ENCODE measurements at regions not wholly inside any gene's neighbourhood (a gene's known extent, or its start where the extent isn't known, plus 50 kb on each side); places are given as distances from the start of the nearest gene placed in this dataset.
"Not testable (repeated sequence)": the region's sequence is repeated elsewhere in the genome, so short reads cannot be mapped to it uniquely, and the experiment has no call there.

GRCh38 chr22:49659924-49660315 is 167.8 kb downstream of the BRD1 start:
- no peak overlapping the region for H3K9ac ChIP-seq (ENCODE audit: low read length in 2 of 2)
- H3K27ac ChIP-seq (ENCODE audit: low read length): no peak overlapping the region
- no peaks in the 10 kb centered on the region for H3K9me3 ChIP-seq (ENCODE audit: control insufficient read depth in 2 of 2, low read length in 2 of 2)
- no peak overlapping the region for H3K4me3 ChIP-seq (ENCODE audit: low read length in 2 of 2)
- H3K27me3 ChIP-seq (ENCODE audit: control insufficient read depth in 1 of 2, insufficient read depth in 2 of 2, low read length in 2 of 2): peaks cover 5 to 18% of the 10 kb centered on the region in 2 donors
- no peaks in the 10 kb centered on the region for H3K4me1 ChIP-seq (ENCODE audit: control insufficient read depth, insufficient read depth, low read length)
- H3K36me3 ChIP-seq (ENCODE audit: control insufficient read depth in 2 of 2, insufficient read depth in 2 of 2, low read length in 2 of 2): no peaks in the 10 kb centered on the region

GRCh38 chr22:49659281-49659923 is 168.3 kb downstream of the BRD1 start:
- Histone ChIP-seq H3K36me3 (ENCODE audit: control insufficient read depth in 2 of 2, insufficient read depth in 2 of 2, low read length in 2 of 2) (no peaks in the 10 kb centered on the region), H3K4me1 (ENCODE audit: control insufficient read depth, insufficient read depth, low read length) (no peaks in the 10 kb centered on the region), H3K27me3 (ENCODE audit: control insufficient read depth in 1 of 2, insufficient read depth in 2 of 2, low read length in 2 of 2) (peaks cover 5 to 16% of the 10 kb centered on the region in 2 donors), H3K27ac (ENCODE audit: low read length) (no peak overlapping the region), H3K9ac (ENCODE audit: low read length in 2 of 2) (no peak overlapping the region), H3K4me3 (ENCODE audit: low read length in 2 of 2) (no peak overlapping the region), H3K9me3 (ENCODE audit: control insufficient read depth in 2 of 2, low read length in 2 of 2) (no peaks in the 10 kb centered on the region)

GRCh38 chr22:49658902-49659280 is 168.8 kb downstream of the BRD1 start:
- H3K9me3 ChIP-seq (ENCODE audit: control insufficient read depth in 2 of 2, low read length in 2 of 2): no peaks in the 10 kb centered on the region
- H3K27me3 ChIP-seq (ENCODE audit: control insufficient read depth in 1 of 2, insufficient read depth in 2 of 2, low read length in 2 of 2): peaks cover 5 to 16% of the 10 kb centered on the region in 2 donors
- no peak overlapping the region for H3K27ac ChIP-seq (ENCODE audit: low read length)
- H3K4me1 ChIP-seq (ENCODE audit: control insufficient read depth, insufficient read depth, low read length): no peaks in the 10 kb centered on the region
- H3K9ac ChIP-seq (ENCODE audit: low read length in 2 of 2): no peak overlapping the region
- H3K36me3 ChIP-seq (ENCODE audit: control insufficient read depth in 2 of 2, insufficient read depth in 2 of 2, low read length in 2 of 2): no peaks in the 10 kb centered on the region
- no peak overlapping the region for H3K4me3 ChIP-seq (ENCODE audit: low read length in 2 of 2)

- Histone ChIP-seq H3K36me3 (ENCODE audit: control insufficient read depth in 2 of 2, insufficient read depth in 2 of 2, low read length in 2 of 2) (no peaks in the 10 kb centered on the region), H3K27ac (ENCODE audit: low read length) (no peak overlapping the region), H3K9ac (ENCODE audit: low read length in 2 of 2) (no peak overlapping the region), H3K9me3 (ENCODE audit: control insufficient read depth in 2 of 2, low read length in 2 of 2) (no peaks in the 10 kb centered on the region), H3K27me3 (ENCODE audit: control insufficient read depth in 1 of 2, insufficient read depth in 2 of 2, low read length in 2 of 2) (peaks cover 5 to 12% of the 10 kb centered on the region in 2 donors), H3K4me1 (ENCODE audit: control insufficient read depth, insufficient read depth, low read length) (no peaks in the 10 kb centered on the region), H3K4me3 (ENCODE audit: low read length in 2 of 2) (no peak overlapping the region)
Measured at GRCh38 chr22:49657974-49658590, 169.6 kb downstream of the BRD1 start.

- peaks cover 5 to 11% of the 10 kb centered on the region in 2 donors for H3K27me3 ChIP-seq (ENCODE audit: control insufficient read depth in 1 of 2, insufficient read depth in 2 of 2, low read length in 2 of 2)
- H3K9ac ChIP-seq (ENCODE audit: low read length in 2 of 2): no peak overlapping the region
- peak overlapping the region in 1 of 2 donors; percentile 47 for H3K4me3 ChIP-seq (ENCODE audit: low read length in 2 of 2)
- H3K36me3 ChIP-seq (ENCODE audit: control insufficient read depth in 2 of 2, insufficient read depth in 2 of 2, low read length in 2 of 2): no peaks in the 10 kb centered on the region
- no peaks in the 10 kb centered on the region for H3K4me1 ChIP-seq (ENCODE audit: control insufficient read depth, insufficient read depth, low read length)
- no peaks in the 10 kb centered on the region for H3K9me3 ChIP-seq (ENCODE audit: control insufficient read depth in 2 of 2, low read length in 2 of 2)
- H3K27ac ChIP-seq (ENCODE audit: low read length): no peak overlapping the region
Measured at GRCh38 chr22:49657275-49657973, 170.2 kb downstream of the BRD1 start.

GRCh38 chr22:49656883-49657274 is 170.8 kb downstream of the BRD1 start:
- not testable (repeated sequence) for H3K9me3 ChIP-seq (ENCODE audit: control insufficient read depth in 2 of 2, low read length in 2 of 2); H3K9ac ChIP-seq (ENCODE audit: low read length in 2 of 2); H3K36me3 ChIP-seq (ENCODE audit: control insufficient read depth in 2 of 2, insufficient read depth in 2 of 2, low read length in 2 of 2); H3K4me1 ChIP-seq (ENCODE audit: control insufficient read depth, insufficient read depth, low read length); H3K27ac ChIP-seq (ENCODE audit: low read length)
- Histone ChIP-seq H3K27me3 (ENCODE audit: control insufficient read depth in 1 of 2, insufficient read depth in 2 of 2, low read length in 2 of 2) (peaks cover 5 to 15% of the 10 kb centered on the region in 2 donors), H3K4me3 (ENCODE audit: low read length in 2 of 2) (peak overlapping the region in 1 of 2 donors; percentile 49)

GRCh38 chr22:49656291-49656851 is 171.3 kb downstream of the BRD1 start:
- Histone ChIP-seq H3K9me3 (ENCODE audit: control insufficient read depth in 2 of 2, low read length in 2 of 2) (peaks cover 0 to 5% of the 10 kb centered on the region in 2 donors), H3K4me1 (ENCODE audit: control insufficient read depth, insufficient read depth, low read length) (no peaks in the 10 kb centered on the region), H3K9ac (ENCODE audit: low read length in 2 of 2) (no peak overlapping the region), H3K27me3 (ENCODE audit: control insufficient read depth in 1 of 2, insufficient read depth in 2 of 2, low read length in 2 of 2) (peaks cover 8 to 13% of the 10 kb centered on the region in 2 donors), H3K27ac (ENCODE audit: low read length) (no peak overlapping the region), H3K4me3 (ENCODE audit: low read length in 2 of 2) (peak overlapping the region in 1 of 2 donors; percentile 49), H3K36me3 (ENCODE audit: control insufficient read depth in 2 of 2, insufficient read depth in 2 of 2, low read length in 2 of 2) (no peaks in the 10 kb centered on the region)

- Histone ChIP-seq H3K27ac (ENCODE audit: low read length) (no peak overlapping the region), H3K27me3 (ENCODE audit: control insufficient read depth in 1 of 2, insufficient read depth in 2 of 2, low read length in 2 of 2) (peaks cover 12 to 15% of the 10 kb centered on the region in 2 donors), H3K36me3 (ENCODE audit: control insufficient read depth in 2 of 2, insufficient read depth in 2 of 2, low read length in 2 of 2) (no peaks in the 10 kb centered on the region)
Measured at GRCh38 chr22:49655168-49655812, 172.4 kb downstream of the BRD1 start.

GRCh38 chr22:49650336-49651241 is 177.1 kb downstream of the BRD1 start:
- no peaks in the 10 kb centered on the region for H3K36me3 ChIP-seq (ENCODE audit: control insufficient read depth in 2 of 2, insufficient read depth in 2 of 2, low read length in 2 of 2)
- no peaks in the 10 kb centered on the region for H3K4me1 ChIP-seq (ENCODE audit: control insufficient read depth, insufficient read depth, low read length)
- H3K4me3 ChIP-seq (ENCODE audit: low read length in 2 of 2): no peak overlapping the region
- H3K27me3 ChIP-seq (ENCODE audit: control insufficient read depth in 1 of 2, insufficient read depth in 2 of 2, low read length in 2 of 2): peaks cover 22 to 24% of the 10 kb centered on the region in 2 donors
- H3K9me3 ChIP-seq (ENCODE audit: control insufficient read depth in 2 of 2, low read length in 2 of 2): peaks cover 0 to 5% of the 10 kb centered on the region in 2 donors
- no peak overlapping the region for H3K9ac ChIP-seq (ENCODE audit: low read length in 2 of 2)
- H3K27ac ChIP-seq (ENCODE audit: low read length): no peak overlapping the region

More at GRCh38 chr22:49655168-49655812, 172.4 kb downstream of the BRD1 start:
- Histone ChIP-seq H3K9me3 (ENCODE audit: control insufficient read depth in 2 of 2, low read length in 2 of 2) (peaks cover 0 to 5% of the 10 kb centered on the region in 2 donors), H3K9ac (ENCODE audit: low read length in 2 of 2) (no peak overlapping the region), H3K4me1 (ENCODE audit: control insufficient read depth, insufficient read depth, low read length) (no peaks in the 10 kb centered on the region), H3K4me3 (ENCODE audit: low read length in 2 of 2) (no peak overlapping the region)

Measured in stomach smooth muscle (tissue), 2 donors.